GM23248 (cell line): ENCODE measurements at regions not wholly inside any gene's neighbourhood (a gene's known extent, or its start where the extent isn't known, plus 50 kb on each side); places are given as distances from the start of the nearest gene placed in this dataset.

Experiments
- DNase-seq: peaks from one replicate; pipeline ENCODE4 v3.0.0-alpha.2; 2015
- H2AFZ ChIP-seq: fragments of 200-600 bp; sonication (generic); 2 replicates; pipeline ENCODE4 v1.6.1; 2016; ENCODE audit warnings: antibody characterized with exemption
- H3F3A ChIP-seq: fragments of 200-600 bp; sonication (generic); 2 replicates; pipeline ENCODE4 v1.6.1; 2016; ENCODE audit warnings: mild to moderate bottlenecking, antibody characterized with exemption, mixed run types; ENCODE audit not compliant: insufficient read depth
- H3K27ac ChIP-seq: fragments of 200-600 bp; sonication (generic); 2 replicates; pipeline ENCODE4 v1.5.1; 2016; ENCODE audit warnings: mild to moderate bottlenecking
- H3K27me3 ChIP-seq: fragments of 200-600 bp; sonication (generic); replicated peaks from 2 replicates; pipeline ENCODE4 v1.6.1; 2016; ENCODE audit warnings: mild to moderate bottlenecking; ENCODE audit not compliant: insufficient read depth
- H3K36me3 ChIP-seq: fragments of 200-600 bp; sonication (generic); 2 replicates; pipeline ENCODE4 v1.6.1; 2016; ENCODE audit warnings: low read depth, mild to moderate bottlenecking
- H3K4me1 ChIP-seq: fragments of 200-600 bp; sonication (generic); 2 replicates; pipeline ENCODE4 v1.6.1; 2016; ENCODE audit warnings: mild to moderate bottlenecking; ENCODE audit not compliant: insufficient read depth
- H3K4me2 ChIP-seq: fragments of 200-600 bp; sonication (generic); one replicate; pipeline ENCODE4 v1.6.1; 2016; ENCODE audit warnings: mild to moderate bottlenecking; ENCODE audit not compliant: unreplicated experiment
- H3K4me3 ChIP-seq: fragments of 200-600 bp; sonication (generic); 2 replicates; pipeline ENCODE4 v1.5.1; 2016; ENCODE audit warnings: mild to moderate bottlenecking
- H3K79me2 ChIP-seq: fragments of 200-600 bp; sonication (generic); 2 replicates; pipeline ENCODE4 v1.6.1; 2016; ENCODE audit warnings: mild to moderate bottlenecking; ENCODE audit not compliant: insufficient read depth
- H3K9ac ChIP-seq: fragments of 200-600 bp; sonication (generic); 2 replicates; pipeline ENCODE4 v1.6.1; 2016; ENCODE audit warnings: mild to moderate bottlenecking
- H3K9me2 ChIP-seq: fragments of 200-600 bp; sonication (generic); 2 replicates; pipeline ENCODE4 v1.6.1; 2016; ENCODE audit warnings: mixed run types, mild to moderate bottlenecking, moderate library complexity; ENCODE audit not compliant: insufficient read depth
- H3K9me3 ChIP-seq: fragments of 200-600 bp; sonication (generic); one replicate; pipeline ENCODE4 v1.6.1; 2017; ENCODE audit warnings: low read depth
- H4K20me1 ChIP-seq: fragments of 200-600 bp; sonication (generic); 2 replicates; pipeline ENCODE4 v1.6.0; 2016; ENCODE audit not compliant: insufficient read depth
- EZH2 ChIP-seq: fragments of 200-600 bp; sonication (generic); IDR thresholded peaks from 2 replicates; pipeline ENCODE4 v1.6.1; 2018; ENCODE audit warnings: antibody characterized with exemption, mild to moderate bottlenecking; ENCODE audit not compliant: insufficient read depth, poor library complexity, severe bottlenecking
- EZH2phosphoT487 ChIP-seq: fragments of 200-600 bp; sonication (generic); IDR thresholded peaks from 2 replicates; pipeline ENCODE4 v1.6.1; 2018; ENCODE audit warnings: antibody characterized with exemption, moderate library complexity, mild to moderate bottlenecking, low read depth; ENCODE audit not compliant: insufficient read depth
- WGBS, 2 experiments: methylation state at CpG; one replicate each; pipeline ENCODE4 v1.1.6; 2015 to 2017; ENCODE audit warnings: low lambda C conversion rate in 2 of 2, low coverage in 1 of 2; ENCODE audit errors: missing lambda C conversion rate in 2 of 2; 5-methylcytosine and 5-hydroxymethylcytosine counted together
- in situ Hi-C: fragments of 300-500 bp; cut with MboI; formaldehyde crosslinking; loops from 2 replicates; pipeline ENCODE4 v1.15.0; 2020

DNA sequence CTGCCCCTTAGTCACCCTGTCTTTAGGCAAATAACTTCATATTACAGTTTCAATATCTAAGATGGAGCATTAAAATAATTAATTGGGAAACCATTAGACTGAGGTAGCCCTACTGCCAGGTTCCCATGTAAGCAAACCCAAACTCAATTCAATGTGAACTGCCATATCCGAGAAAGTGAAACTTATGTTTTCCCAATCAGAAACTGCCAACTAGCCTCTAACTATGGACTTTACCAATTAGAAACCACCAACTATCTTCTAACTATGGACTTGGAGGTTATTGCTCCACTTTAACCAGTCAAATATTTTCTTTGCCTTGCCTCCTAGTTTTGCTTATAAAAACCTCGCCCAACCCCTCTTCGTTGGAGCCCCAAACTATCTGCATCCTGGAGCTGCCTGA, 218.5 kb downstream of the ENC1 start:
- no peak overlapping the region for H2AFZ ChIP-seq
- H3F3A ChIP-seq: 0 out of 2 replicates have a peak, but pooled peaks cover 3% of the 10 kb centered on the region
- no peak overlapping the region for H3K27ac ChIP-seq
- no peaks in the 10 kb centered on the region for H3K9me3 ChIP-seq
- H3K9ac ChIP-seq: no peak overlapping the region
- no peaks in the 10 kb centered on the region for H3K9me2 ChIP-seq
- no peak overlapping the region for H3K4me3 ChIP-seq
- in situ Hi-C loops: no loop called here
- DNase-seq: no peak
- TF ChIP-seq EZH2 (no peak), EZH2phosphoT487 (no peak)
- no peaks in the 10 kb centered on the region for H3K27me3 ChIP-seq
- no peaks in the 10 kb centered on the region for H3K36me3 ChIP-seq
- no peaks in the 10 kb centered on the region for H3K79me2 ChIP-seq
- no peaks in the 10 kb centered on the region for H4K20me1 ChIP-seq
- 90 to 100% methylated on average over 3 of the region's 3 CpGs for WGBS, 2 experiments
- H3K4me2 ChIP-seq: no peak overlapping the region
- H3K4me1 ChIP-seq: peaks cover 9% of the 10 kb centered on the region; the same call in 1 of the 2 replicates

DNA sequence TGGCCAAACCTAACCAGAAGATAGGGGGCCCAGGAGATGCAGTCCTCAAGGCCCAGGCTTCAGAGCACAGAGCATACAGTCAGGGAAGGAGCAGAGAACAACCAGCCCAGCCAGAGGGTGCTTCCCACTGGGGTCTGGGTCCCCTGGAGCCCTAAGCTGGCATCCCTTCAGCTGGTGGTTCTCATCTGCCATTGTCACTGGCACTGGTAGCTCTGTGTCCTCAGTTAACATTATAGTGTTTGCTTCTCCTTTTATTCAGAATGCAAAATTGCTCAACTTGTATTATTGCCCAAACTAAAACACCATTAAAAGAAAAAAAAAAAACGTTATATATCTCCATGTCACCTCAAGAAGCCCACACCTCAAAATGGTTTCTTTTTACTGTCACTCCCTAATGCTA, 219.2 kb downstream of the ENC1 start:
- no peaks in the 10 kb centered on the region for H4K20me1 ChIP-seq
- H3K27ac ChIP-seq: no peak overlapping the region
- no peak overlapping the region for H3K4me2 ChIP-seq
- 0 to 7% methylated on average over 1 of the region's 1 CpG for WGBS, 2 experiments
- H3K9me2 ChIP-seq: no peaks in the 10 kb centered on the region
- no peak overlapping the region for H2AFZ ChIP-seq
- H3K79me2 ChIP-seq: no peaks in the 10 kb centered on the region
- H3K9me3 ChIP-seq: no peaks in the 10 kb centered on the region
- 0 out of 2 replicates have a peak, but pooled peaks cover 3% of the 10 kb centered on the region for H3F3A ChIP-seq
- no peak overlapping the region for H3K4me3 ChIP-seq
- H3K27me3 ChIP-seq: no peaks in the 10 kb centered on the region
- TF ChIP-seq EZH2: no peak
- no peak for TF ChIP-seq EZH2phosphoT487
- no peak overlapping the region for H3K9ac ChIP-seq
- H3K36me3 ChIP-seq: no peaks in the 10 kb centered on the region
- in situ Hi-C loops: no loop called here
- DNase-seq: no peak
- H3K4me1 ChIP-seq: peaks cover 9% of the 10 kb centered on the region; the same call in 1 of the 2 replicates

GRCh38 chr5:74420947-74421346, 219.6 kb downstream of the ENC1 start:
- Histone ChIP-seq H2AFZ (no peak overlapping the region), H3F3A (0 out of 2 replicates have a peak, but pooled peaks cover 3% of the 10 kb centered on the region), H3K79me2 (no peaks in the 10 kb centered on the region), H3K9ac (no peak overlapping the region), H3K4me2 (no peak overlapping the region), H3K27ac (no peak overlapping the region), H3K9me3 (no peaks in the 10 kb centered on the region), H3K4me1 (peaks cover 9% of the 10 kb centered on the region; the same call in 1 of the 2 replicates), H3K9me2 (no peaks in the 10 kb centered on the region), H4K20me1 (no peaks in the 10 kb centered on the region), H3K27me3 (no peaks in the 10 kb centered on the region), H3K36me3 (no peaks in the 10 kb centered on the region), H3K4me3 (no peak overlapping the region)
- 59 to 76% methylated on average over 1 of the region's 1 CpG for WGBS, 2 experiments
- in situ Hi-C loops: no loop called here
- no peak for TF ChIP-seq EZH2
- TF ChIP-seq EZH2phosphoT487: no peak
- no peak for DNase-seq

DNA sequence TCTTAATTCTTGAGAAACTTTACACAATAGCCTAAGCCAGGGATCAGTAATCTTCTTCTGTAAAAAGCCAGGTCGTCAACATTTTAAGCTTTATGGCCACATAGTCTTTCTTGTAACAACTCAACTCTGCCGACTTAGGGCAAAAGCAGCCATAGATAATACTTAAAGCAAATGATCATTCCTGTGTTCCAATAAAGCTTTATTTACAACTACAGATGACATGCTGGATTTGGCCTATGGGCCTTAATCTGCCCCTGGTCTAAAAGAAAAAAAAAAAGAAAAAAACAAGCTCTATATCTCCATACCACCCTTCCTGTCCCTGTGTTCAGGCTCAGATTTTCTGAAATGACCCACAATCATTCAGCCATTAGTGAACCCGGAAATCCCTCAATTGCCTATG, 220.3 kb downstream of the ENC1 start:
- H3K27ac ChIP-seq: no peak overlapping the region
- in situ Hi-C loops: no loop called here
- H3F3A ChIP-seq: 0 out of 2 replicates have a peak, but pooled peaks cover 3% of the 10 kb centered on the region
- H3K9me3 ChIP-seq: no peaks in the 10 kb centered on the region
- WGBS, 2 experiments: 57 to 59% methylated on average over 3 of the region's 3 CpGs
- H3K4me2 ChIP-seq: no peak overlapping the region
- no peaks in the 10 kb centered on the region for H4K20me1 ChIP-seq
- no peak overlapping the region for H3K4me3 ChIP-seq
- no peaks in the 10 kb centered on the region for H3K36me3 ChIP-seq
- H3K9ac ChIP-seq: no peak overlapping the region
- no peaks in the 10 kb centered on the region for H3K9me2 ChIP-seq
- H3K79me2 ChIP-seq: no peaks in the 10 kb centered on the region
- H3K27me3 ChIP-seq: no peaks in the 10 kb centered on the region
- TF ChIP-seq EZH2phosphoT487 (no peak), EZH2 (no peak)
- H2AFZ ChIP-seq: no peak overlapping the region
- peaks cover 9% of the 10 kb centered on the region; the same call in 1 of the 2 replicates for H3K4me1 ChIP-seq
- DNase-seq: no peak

- Histone ChIP-seq H3K4me3 (no peak overlapping the region), H3K4me2 (no peak overlapping the region), H4K20me1 (no peaks in the 10 kb centered on the region), H3K36me3 (no peaks in the 10 kb centered on the region), H2AFZ (no peak overlapping the region), H3K4me1 (peaks cover 5% of the 10 kb centered on the region; the same call in 1 of the 2 replicates), H3K9ac (no peak overlapping the region), H3K79me2 (no peaks in the 10 kb centered on the region), H3K9me3 (no peaks in the 10 kb centered on the region), H3F3A (0 out of 2 replicates have a peak, but pooled peaks cover 2% of the 10 kb centered on the region), H3K27me3 (no peaks in the 10 kb centered on the region), H3K9me2 (no peaks in the 10 kb centered on the region), H3K27ac (no peak overlapping the region)
- in situ Hi-C loops: no loop called here
- DNase-seq: no peak
- 70 to 79% methylated on average over 4 of the region's 4 CpGs for WGBS, 2 experiments
- TF ChIP-seq EZH2phosphoT487 (no peak), EZH2 (no peak)
These were observed 221.1 kb downstream of the ENC1 start for GRCh38 chr5:74419468-74419867.
